ENCODE measurements at regions not wholly inside any gene's neighbourhood (a gene's known extent, or its start where the extent isn't known, plus 50 kb on each side); places are given as distances from the start of the nearest gene placed in this dataset.

DNA sequence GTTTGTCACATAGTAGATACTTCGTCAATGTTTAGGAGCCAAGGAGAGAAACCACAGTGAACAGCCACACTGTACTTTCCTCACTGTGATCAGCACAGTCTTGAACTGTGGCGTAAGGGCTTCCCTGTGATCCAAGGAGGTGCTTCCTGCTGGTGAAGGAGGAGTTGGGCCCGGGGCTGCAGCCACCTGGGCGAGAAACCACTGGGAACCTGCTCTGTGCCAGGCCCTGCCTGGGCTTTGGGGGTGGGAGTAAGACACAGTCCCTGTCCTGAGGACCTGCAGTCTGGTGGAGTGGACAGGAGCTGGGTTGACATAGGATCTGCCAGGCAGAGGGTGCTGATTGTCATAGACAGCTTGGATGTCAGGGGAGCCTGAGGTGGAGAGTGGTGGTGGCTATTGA lies 60.5 kb upstream of the MRPS22 start:
- TF ChIP-seq, protein P1, sequence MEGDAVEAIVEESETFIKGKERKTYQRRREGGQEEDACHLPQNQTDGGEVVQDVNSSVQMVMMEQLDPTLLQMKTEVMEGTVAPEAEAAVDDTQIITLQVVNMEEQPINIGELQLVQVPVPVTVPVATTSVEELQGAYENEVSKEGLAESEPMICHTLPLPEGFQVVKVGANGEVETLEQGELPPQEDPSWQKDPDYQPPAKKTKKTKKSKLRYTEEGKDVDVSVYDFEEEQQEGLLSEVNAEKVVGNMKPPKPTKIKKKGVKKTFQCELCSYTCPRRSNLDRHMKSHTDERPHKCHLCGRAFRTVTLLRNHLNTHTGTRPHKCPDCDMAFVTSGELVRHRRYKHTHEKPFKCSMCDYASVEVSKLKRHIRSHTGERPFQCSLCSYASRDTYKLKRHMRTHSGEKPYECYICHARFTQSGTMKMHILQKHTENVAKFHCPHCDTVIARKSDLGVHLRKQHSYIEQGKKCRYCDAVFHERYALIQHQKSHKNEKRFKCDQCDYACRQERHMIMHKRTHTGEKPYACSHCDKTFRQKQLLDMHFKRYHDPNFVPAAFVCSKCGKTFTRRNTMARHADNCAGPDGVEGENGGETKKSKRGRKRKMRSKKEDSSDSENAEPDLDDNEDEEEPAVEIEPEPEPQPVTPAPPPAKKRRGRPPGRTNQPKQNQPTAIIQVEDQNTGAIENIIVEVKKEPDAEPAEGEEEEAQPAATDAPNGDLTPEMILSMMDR (conservative IDR thresholded peaks at IDR 0.05), result no peak
- no peak for TF ChIP-seq EZH2 (IDR thresholded peaks at IDR 0.05; ENCODE audit: low read depth)

Data from PC-9 (cell line).